Fibroblast of lung (primary cell): ENCODE measurements at regions not wholly inside any gene's neighbourhood (a gene's known extent, or its start where the extent isn't known, plus 50 kb on each side); places are given as distances from the start of the nearest gene placed in this dataset.

Experiments
- CTCF ChIP-seq, 2 donors: IDR thresholded peaks in 1 of 2; conservative IDR thresholded peaks in 1 of 2; 1 replicate in 1 of 2; 2 replicates in 1 of 2; pipeline ENCODE4 v1.5.1; 2011 to 2012; ENCODE audit warnings: low read length in 2 of 2, control low read depth in 1 of 2, inconsistent platforms in 1 of 2, low read depth in 1 of 2, mild to moderate bottlenecking in 1 of 2
- EZH2 ChIP-seq: IDR thresholded peaks from 2 replicates; pipeline ENCODE4 v1.5.1; 2012; ENCODE audit warnings: low read length, control low read depth, mild to moderate bottlenecking; ENCODE audit errors: missing control alignments

GRCh38 chr12:77315407-77315806 is 250.0 kb upstream of the E2F7 start:
- TF ChIP-seq EZH2 (no peak), CTCF (conservative IDR thresholded peaks at IDR 0.05 in 1 of 2, IDR thresholded peaks at IDR 0.05 in 1 of 2; ENCODE audit: low read depth in 1 of 2, low read length in 2 of 2) (no peak)
